ENCODE measurements at regions not wholly inside any gene's neighbourhood (a gene's known extent, or its start where the extent isn't known, plus 50 kb on each side); places are given as distances from the start of the nearest gene placed in this dataset.
"Not testable (repeated sequence)": the region's sequence is repeated elsewhere in the genome, so short reads cannot be mapped to it uniquely, and the experiment has no call there.

- no peak for DNase-seq (ENCODE audit: low read depth)
- TF ChIP-seq CTCF (IDR thresholded peaks at IDR 0.05; ENCODE audit: low read depth, low read length, missing control alignments), result no peak
- no peak overlapping the region for H3K4me3 ChIP-seq (ENCODE audit: low read depth, low read length)
Observed at GRCh38 chr4:72690771-72691170, 121.8 kb upstream of the ADAMTS3 start.

GRCh38 chr4:72689923-72690322 is 120.9 kb upstream of the ADAMTS3 start:
- DNase-seq (ENCODE audit: low read depth), result no peak
- H3K4me3 ChIP-seq (ENCODE audit: low read depth, low read length), result no peak overlapping the region
- no peak for TF ChIP-seq CTCF (IDR thresholded peaks at IDR 0.05; ENCODE audit: low read depth, low read length, missing control alignments)

DNA sequence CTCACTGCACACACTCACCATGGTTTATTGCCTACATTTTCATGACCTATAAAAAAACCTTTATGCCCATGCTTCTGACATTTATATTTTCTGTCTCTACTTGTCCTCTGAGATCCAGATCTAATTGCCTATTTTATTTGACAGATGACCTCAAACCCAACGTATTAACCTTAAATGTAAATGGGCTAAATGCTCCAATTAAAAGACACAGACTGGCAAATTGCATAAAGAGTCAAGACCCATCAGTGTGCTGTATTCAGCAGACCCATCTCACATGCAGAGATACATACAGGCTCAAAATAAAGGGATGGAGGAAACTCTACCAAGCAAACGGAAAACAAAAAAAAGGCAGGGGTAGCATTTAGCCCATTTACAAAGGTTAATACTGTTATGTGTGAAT is 117.4 kb upstream of the ADAMTS3 start:
- H3K4me3 ChIP-seq (ENCODE audit: low read depth, low read length); DNase-seq (ENCODE audit: low read depth): not testable (repeated sequence)

DNA sequence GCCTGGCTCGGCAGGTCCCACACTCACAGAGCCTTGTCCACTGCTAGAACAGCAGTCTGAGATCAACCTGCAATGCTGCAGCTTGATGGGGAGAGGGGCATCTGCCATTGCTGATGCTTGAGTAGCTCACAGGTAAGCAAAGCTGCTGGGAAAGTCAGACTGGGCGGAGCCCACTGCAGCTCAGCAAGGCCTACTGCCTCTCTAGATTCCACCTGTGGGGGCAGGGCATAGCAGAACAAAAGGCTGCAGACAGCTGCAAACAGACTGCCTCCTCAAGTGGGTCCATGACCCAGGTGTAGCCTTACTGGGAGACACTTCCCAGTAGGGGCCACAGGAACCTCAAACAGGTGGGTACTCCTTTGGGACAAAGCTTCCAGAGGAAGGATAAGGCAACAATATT is 110.6 kb upstream of the ADAMTS3 start:
- no peak for DNase-seq (ENCODE audit: low read depth)
- no peak for TF ChIP-seq CTCF (IDR thresholded peaks at IDR 0.05; ENCODE audit: low read depth, low read length, missing control alignments)
- no peak overlapping the region for H3K4me3 ChIP-seq (ENCODE audit: low read depth, low read length)

- no peak overlapping the region for H3K4me3 ChIP-seq (ENCODE audit: low read depth, low read length)
- TF ChIP-seq CTCF (IDR thresholded peaks at IDR 0.05; ENCODE audit: low read depth, low read length, missing control alignments), result no peak
- DNase-seq (ENCODE audit: low read depth), result no peak
Observed at GRCh38 chr4:72677886-72678285, 108.9 kb upstream of the ADAMTS3 start.

DNA sequence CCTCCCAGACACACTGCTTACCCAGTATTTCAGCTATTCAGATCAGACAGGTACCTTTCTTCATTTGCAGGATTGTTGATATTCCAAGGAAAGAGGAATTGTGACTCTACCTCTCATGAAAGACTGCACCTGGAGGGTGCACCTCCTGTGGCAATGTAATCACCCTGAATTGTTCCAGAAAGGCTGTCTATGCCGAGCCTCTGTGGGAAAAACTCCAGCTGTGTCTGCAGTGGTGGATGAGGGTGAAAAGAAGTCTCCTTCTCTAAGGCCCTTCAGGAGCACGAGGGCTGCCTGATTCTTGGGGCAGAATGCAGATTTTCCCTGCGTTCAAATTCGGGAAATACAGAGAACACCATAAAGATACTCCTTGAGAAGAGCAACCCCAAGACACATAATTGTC is 108.2 kb upstream of the ADAMTS3 start:
- TF ChIP-seq CTCF (IDR thresholded peaks at IDR 0.05; ENCODE audit: low read depth, low read length, missing control alignments), result no peak
- H3K4me3 ChIP-seq (ENCODE audit: low read depth, low read length), result no peak overlapping the region
- DNase-seq (ENCODE audit: low read depth), result no peak

DNA sequence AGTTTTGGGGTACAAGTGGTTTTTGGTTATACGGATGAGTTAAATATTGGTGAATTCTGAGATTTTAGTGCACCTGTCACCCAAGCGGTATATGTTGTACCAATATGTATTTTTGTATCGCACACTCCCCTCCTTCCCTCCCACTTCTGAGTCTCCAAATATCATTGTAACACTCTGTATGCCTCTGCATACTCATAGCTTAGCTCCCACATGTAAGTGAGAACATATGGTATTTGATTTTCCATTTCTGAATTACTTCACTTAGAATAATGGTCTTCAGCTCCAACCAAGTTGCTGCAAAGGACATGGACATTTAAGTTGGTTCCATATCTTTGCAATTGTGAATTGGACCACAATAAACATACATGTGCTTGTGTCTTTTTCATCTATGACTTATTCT is 103.0 kb upstream of the ADAMTS3 start:
- DNase-seq (ENCODE audit: low read depth), result no peak
- no peak for TF ChIP-seq CTCF (IDR thresholded peaks at IDR 0.05; ENCODE audit: low read depth, low read length, missing control alignments)
- no peak overlapping the region for H3K4me3 ChIP-seq (ENCODE audit: low read depth, low read length)

DNA sequence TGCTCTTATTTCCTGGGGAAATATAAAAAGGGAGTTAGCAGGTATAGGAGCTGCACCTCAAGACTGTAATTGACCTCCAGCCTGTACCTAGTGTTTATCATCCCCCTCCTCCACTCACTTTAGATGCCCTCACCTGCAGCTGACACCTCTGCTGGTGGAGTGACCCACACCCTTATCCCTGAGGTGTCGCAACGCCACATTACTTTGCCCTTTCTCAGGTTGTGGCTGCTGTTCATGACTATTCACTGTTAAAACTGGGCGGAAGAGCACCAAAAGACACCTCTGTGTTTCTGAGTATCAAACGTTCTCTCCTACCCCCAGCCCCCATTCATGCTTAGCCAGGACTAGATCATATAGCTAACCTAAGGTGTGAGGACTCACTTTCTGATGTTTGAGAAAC is 101.5 kb upstream of the ADAMTS3 start:
- no peak for TF ChIP-seq CTCF (IDR thresholded peaks at IDR 0.05; ENCODE audit: low read depth, low read length, missing control alignments)
- DNase-seq (ENCODE audit: low read depth), result no peak
- no peak overlapping the region for H3K4me3 ChIP-seq (ENCODE audit: low read depth, low read length)
